HG02759 (cell line): ENCODE measurements at regions not wholly inside any gene's neighbourhood (a gene's known extent, or its start where the extent isn't known, plus 50 kb on each side); places are given as distances from the start of the nearest gene placed in this dataset.

Experiments used
- ATAC-seq: cut with Tn5 transposase; IDR thresholded peaks from one replicate; pipeline ENCODE4 v1.9.1; 2021; ENCODE audit warnings: mild to moderate bottlenecking, moderate library complexity; ENCODE audit not compliant: unreplicated experiment

DNA sequence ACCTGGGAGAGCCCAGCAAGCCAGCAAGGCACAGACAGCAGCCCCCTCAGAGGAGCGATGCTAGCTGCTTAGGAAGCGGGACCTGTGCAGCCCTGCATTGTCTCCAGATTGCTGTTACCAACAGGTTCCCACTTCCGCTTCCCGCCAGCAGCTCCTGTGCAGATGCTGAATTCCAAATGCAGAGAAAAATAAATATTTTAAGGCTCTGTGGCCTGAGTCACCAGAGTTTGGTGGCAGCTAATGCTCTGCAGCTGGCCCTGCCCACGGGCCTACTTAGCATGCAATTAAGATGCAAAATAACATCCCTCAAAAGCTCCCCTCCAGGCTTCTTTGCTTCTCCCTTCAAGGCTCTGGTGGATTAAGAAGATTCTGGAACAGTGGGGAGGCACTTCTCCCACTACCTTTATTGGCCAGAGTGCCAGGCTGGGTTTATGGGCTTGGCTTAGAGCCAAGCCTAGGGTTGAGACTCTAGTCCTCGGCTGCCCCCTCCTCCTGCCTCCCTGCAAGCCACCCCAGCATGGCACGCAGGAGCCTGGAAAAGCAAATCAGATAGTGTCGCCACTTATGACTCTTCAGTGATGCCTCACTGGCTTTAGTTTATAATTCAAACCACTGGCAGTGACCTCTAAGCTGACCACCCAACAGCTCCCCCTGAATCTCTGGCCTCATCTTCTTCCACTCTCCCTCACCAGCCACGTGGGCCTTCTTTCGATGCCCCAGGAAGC is 207.1 kb upstream of the ZC3H12A start:
- no peak for ATAC-seq

DNA sequence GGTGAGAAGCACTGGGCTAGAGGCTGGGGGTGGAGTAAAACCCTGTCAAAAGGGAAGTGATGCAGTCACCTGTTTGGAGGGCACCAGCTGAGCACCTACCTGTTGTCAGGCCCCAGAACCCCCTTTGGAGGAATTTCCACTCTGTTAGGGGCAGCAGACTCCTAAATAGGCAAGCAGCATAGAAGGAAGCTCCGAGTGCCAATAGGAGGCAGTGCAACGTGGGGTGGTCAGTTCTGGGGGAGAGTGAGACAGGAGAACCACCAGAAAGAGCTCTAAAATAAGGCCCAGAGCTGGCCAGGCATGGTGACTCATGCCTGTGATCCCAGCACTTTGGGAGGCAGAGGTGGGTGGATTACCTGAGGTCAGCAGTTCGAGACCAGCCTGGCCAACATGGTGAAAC is 203.7 kb upstream of the ZC3H12A start:
- no peak for ATAC-seq

DNA sequence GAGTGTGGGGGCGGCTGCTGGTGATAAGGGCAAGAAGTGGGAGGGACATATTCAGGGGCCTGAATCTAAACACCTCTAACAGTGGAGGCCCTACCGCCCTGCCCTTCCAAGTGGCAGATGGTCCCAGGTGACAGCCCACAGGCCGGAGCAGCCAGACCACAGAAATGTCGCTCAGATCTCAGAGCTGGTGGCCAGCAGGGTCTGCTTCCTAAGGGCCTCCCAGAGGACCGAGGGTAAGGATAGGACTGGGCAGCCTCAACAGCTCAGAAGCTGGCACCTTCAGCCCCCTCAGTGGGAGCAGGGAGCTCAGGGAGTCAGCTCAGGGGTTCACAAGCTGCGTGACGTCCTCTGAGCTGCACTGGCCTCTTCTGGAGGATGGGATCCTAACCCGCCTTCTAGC is 201.8 kb upstream of the ZC3H12A start:
- no peak for ATAC-seq

DNA sequence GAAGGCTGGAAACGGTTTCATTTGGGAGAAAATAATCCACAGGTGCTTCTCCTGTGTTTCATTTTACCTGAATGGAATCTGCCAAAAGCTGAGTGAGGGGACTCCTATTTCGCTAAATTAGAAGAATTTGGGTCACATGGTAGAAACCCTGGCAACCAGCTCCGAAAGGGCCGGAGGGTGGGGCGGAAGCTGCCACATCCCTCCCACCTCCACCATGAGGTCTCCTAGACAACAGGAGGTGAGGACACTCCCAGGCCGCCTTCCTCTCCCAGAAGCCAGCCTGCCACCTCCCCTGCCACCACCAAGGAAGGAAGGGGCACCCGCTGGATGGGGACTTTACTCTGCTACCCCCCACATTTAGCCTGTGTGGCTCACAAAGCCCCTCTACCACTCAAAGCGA is 199.9 kb upstream of the ZC3H12A start:
- ATAC-seq: no peak

DNA sequence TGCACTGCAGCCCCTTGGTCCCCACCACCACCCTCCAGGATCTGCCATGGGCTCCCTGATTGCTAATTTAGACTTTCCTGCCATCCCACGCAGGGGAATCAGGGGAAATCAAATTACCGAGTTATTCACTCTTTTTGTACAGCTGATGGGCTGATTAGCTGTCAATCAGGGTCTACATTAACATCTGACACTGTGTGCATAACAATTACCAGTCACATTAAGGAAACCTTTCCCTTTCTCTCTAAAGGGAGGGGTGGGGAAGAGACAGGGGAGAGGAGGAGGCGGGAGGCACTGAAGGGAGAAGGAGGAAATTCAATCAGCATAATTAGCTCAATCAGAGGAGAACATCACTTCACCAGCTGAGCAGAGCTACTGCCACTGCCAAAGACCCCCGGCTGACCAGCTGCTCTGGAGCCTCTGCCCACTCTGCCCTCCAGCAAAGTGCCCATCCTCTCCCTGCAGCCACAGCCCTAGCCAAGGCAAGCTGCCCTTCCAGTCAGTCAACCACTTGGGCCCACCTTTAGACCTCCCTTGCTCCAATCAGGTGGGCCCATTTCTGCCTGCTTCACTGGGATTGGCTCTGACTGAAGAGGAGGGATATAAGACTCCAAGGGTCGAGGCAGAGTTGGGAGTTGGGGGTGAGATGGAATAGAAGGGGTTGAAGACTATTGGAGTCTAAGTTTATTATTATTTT is 199.3 kb upstream of the ZC3H12A start:
- ATAC-seq: no peak

DNA sequence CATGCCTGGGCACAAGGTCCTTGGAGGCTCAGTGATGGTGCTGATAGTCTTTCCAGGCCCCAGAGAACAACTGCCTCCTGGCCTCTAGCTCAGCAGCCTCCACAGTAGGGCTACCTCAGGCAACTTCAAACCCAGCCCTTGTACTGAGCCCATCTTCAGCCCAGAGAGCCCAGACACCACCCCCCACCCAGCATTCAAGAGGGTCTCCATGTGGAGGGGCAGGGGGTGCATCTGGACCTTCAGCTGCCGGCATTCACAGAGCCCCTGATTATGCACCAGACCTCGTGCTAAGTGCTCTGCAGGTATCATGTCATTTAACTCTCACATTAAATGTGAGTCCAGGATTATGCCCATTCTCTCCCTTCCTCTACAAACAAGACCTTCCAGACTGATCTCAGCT is 197.0 kb upstream of the ZC3H12A start:
- ATAC-seq: no peak

DNA sequence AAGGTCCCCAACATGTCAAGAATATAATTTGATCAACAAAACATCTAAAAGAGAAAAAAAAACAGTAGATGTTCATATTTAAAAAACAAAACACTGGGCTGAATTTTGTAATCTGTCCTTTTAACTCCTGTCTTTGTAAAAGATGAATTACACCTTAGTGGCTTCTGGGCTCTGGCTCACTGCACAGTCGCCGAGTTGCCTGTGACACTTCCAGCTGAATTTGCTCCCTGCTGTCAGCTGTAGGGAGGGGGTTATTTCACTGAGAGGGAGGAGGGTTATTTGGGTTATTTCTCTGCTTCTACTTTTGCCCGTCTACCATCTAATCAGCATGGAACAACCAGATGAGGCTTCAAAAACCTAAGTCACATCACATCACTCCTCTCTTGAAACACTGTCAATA is 193.0 kb upstream of the ZC3H12A start:
- no peak for ATAC-seq

DNA sequence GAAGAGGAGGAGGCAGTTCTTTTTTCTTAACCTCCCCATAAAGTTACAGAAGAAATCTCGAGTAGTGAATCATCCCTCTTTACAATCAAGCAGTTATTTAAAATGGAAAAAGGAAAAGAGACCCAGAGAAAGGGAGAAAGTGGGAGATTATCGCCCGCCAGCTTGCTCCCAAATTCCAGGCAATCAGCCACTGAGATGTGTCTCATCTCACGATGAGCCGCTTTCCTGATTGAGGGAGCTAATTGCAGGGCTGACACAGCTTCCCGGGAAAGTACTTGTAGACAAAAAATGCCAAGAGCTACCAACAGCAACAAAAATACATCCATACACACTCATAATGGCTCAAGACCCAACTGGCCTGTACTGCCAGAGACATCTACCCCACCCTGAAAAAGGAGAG is 191.6 kb upstream of the ZC3H12A start:
- ATAC-seq: no peak

DNA sequence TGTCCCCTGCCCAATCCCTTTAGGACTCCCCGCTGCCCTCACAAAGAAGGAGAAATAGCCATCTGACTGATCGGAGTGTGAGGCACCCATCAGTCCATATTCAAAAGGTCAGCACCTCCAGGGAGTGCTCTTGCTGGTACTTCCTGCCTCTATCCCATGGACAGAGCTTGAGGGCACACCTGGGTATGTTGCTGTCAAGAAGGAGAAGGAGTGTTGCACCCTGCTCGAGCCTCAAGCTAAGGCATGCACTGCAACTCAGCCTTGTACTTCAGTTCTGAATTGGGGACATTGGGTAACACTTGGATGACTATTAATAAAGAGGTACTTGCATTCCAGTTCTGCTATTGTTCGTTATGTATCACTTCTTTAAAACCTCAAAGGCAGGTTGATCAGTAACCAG is 190.3 kb upstream of the ZC3H12A start:
- no peak for ATAC-seq

DNA sequence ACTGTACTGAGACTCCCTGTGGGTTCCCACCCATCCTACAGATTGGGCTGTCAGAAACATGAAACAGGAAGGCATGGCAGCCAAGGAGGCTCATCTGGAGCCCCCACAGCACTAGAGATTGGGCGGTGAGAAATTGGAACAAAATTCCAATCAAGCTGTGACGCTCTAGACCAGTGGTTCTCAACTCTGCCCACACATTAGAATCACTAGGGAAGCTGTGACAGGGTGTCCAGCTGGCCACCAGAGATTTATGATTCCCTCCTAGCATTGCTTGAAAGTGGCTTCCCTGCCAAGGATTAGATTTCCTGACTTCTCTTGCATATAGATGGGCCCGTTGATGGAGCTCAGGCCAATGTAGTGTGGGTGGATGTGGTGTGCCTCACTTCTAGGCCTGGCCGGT is 187.5 kb upstream of the ZC3H12A start:
- no peak for ATAC-seq

DNA sequence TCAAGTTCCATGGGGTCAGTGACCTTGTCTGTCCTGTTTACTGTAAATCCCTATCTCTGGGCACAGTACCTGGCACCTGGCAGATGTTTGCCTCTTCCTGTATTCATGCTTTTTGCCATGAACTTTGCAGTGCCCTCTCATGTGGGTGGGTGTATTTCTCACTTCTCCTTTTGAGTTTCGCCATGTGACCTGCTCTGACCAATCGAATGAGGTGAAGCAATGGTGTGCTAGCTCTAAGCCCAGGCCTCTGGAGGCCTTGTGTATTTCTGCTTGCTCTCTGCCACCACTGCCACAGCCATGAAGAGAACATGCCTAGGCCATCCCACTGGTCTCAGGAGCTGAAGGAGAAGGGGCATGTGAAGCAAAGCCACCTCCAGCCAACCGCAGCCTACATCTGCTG is 185.5 kb upstream of the ZC3H12A start:
- ATAC-seq: peak; percentile 98

DNA sequence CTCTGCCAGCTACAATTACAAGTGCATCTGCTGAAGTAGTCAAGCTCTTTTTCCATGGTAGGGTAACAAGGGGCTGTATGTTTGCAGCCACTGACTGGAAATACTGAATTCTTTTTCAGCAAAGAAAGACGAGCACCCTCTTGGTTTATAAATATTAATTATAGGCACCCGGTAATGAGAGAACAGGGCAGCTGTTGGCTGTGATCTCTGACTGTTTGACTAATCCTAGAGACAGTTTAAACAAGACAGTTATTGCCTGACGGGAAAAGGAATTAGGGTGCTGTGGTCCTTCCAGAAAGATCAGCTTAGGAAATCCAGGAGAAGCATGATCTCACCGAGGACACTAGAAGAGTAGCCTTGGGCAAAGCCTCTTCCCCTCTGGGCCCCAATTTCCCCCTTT is 183.7 kb upstream of the ZC3H12A start:
- no peak for ATAC-seq

DNA sequence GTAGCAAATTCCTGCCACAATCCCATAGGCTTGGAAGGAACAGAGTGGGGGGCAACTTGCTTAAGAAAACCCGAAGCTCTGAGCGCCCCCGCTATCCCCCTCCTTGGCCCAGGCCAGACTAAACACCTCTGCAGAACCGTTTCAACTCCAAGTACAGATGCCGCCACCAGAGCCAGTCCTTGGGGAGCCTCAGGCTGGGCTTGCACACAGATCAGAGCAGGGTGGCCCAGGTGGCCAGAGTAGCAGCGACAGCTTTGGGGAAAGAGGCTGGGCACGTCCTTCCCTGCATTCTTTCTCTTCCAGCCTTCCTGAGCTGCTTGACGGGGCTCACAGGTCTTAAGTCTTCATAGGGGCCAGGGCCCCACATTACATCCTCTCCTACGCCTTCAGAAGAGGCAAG is 181.6 kb upstream of the ZC3H12A start:
- ATAC-seq: no peak

DNA sequence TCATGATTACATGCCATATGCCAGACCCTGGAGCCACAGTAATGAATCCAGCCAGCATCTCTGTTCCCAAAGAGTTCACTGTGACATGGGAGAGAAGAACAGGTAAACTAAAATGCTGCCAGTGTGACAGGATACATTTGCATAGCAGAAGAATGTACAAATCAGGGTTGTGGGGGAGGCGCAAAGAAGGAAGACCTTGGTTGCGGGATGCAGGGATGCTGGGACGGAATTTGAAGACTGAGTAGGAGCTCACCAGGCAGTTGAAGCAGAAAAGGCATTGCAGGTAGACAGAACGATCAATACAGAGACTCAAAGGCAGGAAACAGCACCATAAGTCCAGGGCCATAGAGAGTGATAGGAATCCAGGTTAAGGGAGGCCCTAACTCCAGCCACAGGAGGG is 180.3 kb upstream of the ZC3H12A start:
- no peak for ATAC-seq

DNA sequence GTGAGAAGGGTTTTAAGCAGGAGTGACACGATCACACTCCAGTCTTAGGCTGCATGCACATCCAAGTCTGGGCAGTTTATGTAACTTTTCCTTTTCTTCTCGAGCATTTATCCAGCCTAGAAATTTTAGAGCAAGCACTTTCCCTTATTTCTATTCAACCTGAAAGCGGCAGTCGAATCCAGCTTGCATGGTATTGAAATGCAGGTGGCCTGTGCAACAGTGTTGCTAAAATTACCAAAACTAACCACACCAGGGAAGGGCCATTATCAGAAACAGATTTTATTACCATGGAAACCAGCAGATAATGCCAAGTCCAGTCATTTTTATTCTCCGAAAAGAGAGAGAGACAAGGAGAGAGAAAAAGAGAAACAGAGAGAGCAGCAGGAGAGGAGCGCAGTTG is 179.9 kb upstream of the ZC3H12A start:
- ATAC-seq: no peak

DNA sequence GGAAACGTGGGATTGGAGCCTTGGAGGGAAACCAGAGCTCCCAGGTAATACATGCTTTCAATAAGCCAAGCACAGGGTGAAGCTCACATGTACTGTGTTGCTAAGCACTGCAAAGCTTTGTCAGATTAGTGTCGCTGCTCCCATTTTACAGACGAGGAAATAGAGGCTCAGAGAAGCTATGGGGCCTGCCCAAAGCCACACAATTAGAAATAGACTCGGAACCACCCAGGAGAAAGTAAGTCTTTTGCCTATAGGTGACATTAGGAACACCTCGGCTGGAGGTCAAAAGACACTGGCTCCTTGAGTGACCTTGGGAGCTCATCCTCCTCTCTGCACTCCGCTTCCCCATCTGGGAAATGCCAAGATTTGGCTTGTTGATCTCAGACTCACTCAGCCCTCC is 175.6 kb upstream of the ZC3H12A start:
- ATAC-seq: no peak

DNA sequence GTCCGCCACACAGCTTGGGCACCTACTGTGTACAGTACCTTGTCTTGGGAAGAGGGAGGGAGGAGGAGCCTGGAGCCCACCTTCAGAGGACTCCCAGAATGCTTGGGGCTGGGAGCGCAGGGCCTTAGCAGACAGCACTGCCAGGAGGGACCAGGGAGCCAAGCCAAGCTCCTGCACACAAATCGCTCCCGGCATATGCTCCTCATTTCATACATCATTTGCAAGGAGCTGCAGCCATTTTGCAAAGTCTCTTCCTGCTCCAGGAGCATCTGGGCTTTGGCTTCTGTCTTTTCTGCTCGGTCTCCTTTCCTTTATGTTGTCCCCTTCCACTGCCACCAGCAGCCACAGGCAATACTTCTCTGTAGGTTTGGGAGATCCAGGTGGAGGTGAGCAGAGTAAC is 175.2 kb upstream of the ZC3H12A start:
- no peak for ATAC-seq

DNA sequence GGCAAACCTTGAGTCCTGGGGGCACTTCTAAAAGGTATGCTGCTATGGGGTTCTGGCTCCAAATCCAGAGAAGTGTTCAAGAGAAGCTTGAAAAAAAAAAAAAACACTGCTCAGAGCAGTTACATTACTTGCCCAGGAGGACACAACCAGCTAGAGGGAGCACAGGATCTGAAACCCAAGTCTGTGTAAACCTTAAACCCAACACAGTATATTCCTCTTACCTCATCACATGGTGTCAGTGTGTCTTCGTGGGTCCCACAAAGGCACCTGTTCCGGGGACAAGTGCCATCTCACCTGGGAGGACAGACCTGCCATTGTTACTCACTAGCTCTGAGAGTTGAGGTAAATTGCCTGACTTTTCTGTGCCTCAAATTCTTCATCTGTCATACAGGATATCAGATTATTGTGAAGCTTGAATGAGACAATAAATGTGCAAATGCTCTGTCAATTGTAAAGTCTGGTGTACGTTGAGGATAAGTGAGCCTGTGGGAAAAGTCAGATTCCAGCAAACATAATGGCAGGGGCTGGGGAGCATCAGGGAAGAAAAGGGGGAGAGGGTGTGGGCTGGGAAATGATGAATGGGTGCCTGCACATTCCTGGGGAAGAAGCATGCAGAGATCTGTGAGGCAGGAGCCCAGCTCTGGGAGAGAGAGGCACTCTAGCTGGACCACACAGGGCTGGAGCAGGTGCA is 170.4 kb upstream of the ZC3H12A start:
- no peak for ATAC-seq

DNA sequence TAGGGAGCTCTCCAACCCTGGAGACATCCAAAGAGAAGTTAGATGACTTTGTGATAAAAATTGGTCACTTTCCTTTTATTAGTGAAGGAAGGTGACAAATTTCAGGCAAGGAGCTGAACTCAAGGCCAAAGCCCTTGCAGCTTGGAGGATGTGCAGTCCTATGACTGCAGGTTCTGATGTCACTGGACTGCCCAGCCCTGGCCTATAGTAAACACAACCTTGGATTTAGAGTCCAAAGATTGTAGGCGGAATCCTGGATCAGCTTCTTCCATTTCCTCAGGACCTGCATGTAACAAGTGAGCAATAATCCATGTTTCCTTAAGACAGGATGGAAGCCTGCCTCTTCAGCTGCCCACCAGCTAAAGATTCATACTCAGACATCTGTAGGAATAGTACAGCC is 169.3 kb upstream of the ZC3H12A start:
- no peak for ATAC-seq

DNA sequence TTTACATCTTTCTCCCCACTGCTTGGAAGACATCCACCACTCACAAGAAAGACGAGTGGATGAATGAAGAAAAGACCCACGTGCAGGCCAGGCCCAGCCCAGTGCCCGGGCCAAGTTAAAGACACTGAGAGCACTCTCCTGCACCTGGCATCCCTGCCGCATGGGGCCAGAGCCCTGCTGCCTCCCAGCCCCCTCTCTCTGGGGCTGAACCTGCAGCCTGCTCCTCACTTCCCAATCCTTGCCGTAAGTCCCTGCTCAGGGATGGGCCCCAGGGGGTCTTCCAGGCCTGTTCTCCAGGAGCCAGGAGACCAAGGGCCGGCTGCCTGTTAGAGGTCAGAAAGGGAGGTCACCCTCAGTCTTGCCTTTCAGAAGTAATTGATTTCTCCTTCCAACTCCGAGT is 168.5 kb upstream of the ZC3H12A start:
- no peak for ATAC-seq

DNA sequence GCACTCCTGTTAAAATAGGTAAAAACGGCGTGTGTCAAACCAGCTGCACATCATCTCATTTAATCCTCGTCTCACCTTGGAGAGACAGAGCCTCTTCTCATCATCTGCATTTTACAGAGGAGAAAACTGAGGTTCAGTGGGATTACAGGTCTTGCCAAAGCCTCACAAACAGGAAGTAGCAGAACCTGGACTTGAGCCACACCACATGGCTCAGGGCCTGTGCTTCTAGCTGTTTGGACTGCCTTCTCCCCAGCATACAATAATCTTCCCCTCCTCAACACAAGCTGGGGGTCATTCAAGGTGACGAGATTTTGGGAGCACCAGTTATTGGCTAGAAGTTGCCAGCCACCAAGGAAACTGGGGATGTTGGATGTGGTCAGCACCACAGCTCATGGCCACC is 167.9 kb upstream of the ZC3H12A start:
- ATAC-seq: no peak

DNA sequence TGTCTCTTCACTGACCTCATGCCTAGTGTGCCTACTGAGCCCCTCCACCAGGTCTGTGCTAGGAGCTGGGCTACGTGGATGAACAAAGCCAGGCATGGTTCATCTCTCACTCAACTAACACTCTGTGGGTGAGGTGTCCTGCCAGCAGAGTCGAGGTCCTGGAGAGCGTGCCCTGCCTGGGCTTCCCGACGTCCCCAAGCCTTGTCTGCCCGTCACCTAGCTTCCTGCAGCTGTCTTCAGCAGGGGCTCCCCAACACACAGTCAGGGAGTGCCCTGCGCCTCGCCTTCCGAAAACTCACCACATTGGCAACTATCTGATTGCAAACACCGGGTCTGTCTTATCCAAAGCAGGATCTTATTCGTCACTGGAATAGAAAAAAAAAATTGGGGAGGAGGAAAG is 167.5 kb upstream of the ZC3H12A start:
- ATAC-seq: no peak
